ENCODE measurements at regions not wholly inside any gene's neighbourhood (a gene's known extent, or its start where the extent isn't known, plus 50 kb on each side); places are given as distances from the start of the nearest gene placed in this dataset.

DNA sequence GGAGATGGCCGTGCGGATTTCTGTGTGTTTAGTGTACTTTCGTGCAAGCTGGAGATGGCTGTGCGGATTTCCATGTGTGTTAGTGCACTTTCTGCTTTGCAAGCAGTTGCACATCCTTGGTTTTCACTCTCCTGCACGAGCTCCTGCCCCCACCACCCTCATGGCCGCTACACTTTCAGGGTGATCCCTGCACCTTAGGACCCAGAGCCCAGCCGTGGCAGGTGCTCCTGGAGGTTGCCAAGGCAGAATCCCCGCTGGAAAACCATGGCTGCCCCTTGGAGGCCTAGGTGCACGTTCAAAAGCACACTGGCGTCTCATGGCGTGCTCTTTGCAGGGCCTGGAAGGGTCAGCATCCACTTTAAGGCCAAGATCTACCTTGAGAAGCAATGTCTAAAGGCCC lies 311.0 kb upstream of the TNRC6C start:
- no peak overlapping the region for H3K4me3 Mint-ChIP-seq
- H3K27ac Mint-ChIP-seq: no peak overlapping the region
- no peaks in the 10 kb centered on the region for H3K27me3 Mint-ChIP-seq
- peaks cover 27% of the 10 kb centered on the region for H3K4me1 Mint-ChIP-seq (ENCODE audit: low read depth)
- H3K9me3 Mint-ChIP-seq: no peaks in the 10 kb centered on the region
- no peaks in the 10 kb centered on the region for H3K36me3 Mint-ChIP-seq (ENCODE audit: low read depth)

GRCh38 chr17:77649717-77650211 lies 308.7 kb upstream of the TNRC6C start:
- Mint-ChIP-seq H3K4me3 (no peak overlapping the region), H3K9me3 (no peaks in the 10 kb centered on the region), H3K27me3 (no peaks in the 10 kb centered on the region), H3K4me1 (ENCODE audit: low read depth) (peaks cover 21% of the 10 kb centered on the region), H3K27ac (no peak overlapping the region), H3K36me3 (ENCODE audit: low read depth) (no peaks in the 10 kb centered on the region)

- H3K27ac Mint-ChIP-seq: no peak overlapping the region
- H3K27me3 Mint-ChIP-seq: no peaks in the 10 kb centered on the region
- H3K4me1 Mint-ChIP-seq (ENCODE audit: low read depth): peaks cover 6% of the 10 kb centered on the region
These were observed 306.5 kb upstream of the TNRC6C start for GRCh38 chr17:77651988-77652387.

DNA sequence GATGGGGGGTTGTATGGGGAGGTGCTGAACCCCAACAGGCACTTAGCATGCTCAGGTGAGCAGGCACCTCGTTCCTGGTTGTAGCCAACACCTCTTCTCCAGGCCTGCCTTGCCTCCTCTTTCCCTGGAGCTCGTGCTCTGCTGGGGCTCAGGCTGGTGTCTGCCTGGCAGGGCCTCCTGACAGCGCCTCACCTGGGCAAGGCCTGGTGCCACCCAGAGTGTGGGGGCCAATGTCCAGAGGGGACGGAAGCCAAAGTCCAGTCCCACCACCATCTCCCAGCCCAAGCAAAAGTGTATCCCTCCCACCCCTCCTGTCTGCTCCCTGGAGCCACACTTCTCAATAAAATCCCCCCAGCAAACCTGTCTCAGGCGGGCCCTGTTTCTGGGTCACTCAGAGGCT lies 304.2 kb upstream of the TNRC6C start:
- Mint-ChIP-seq H3K27ac (no peak overlapping the region), H3K36me3 (ENCODE audit: low read depth) (no peaks in the 10 kb centered on the region), H3K4me1 (ENCODE audit: low read depth) (peaks cover 6% of the 10 kb centered on the region), H3K9me3 (no peaks in the 10 kb centered on the region), H3K27me3 (no peaks in the 10 kb centered on the region), H3K4me3 (no peak overlapping the region)

More at GRCh38 chr17:77651988-77652387, 306.5 kb upstream of the TNRC6C start:
- H3K4me3 Mint-ChIP-seq: no peak overlapping the region
- H3K36me3 Mint-ChIP-seq (ENCODE audit: low read depth): no peaks in the 10 kb centered on the region
- no peaks in the 10 kb centered on the region for H3K9me3 Mint-ChIP-seq

GRCh38 chr17:77654850-77655249 lies 303.7 kb upstream of the TNRC6C start:
- no peaks in the 10 kb centered on the region for H3K27me3 Mint-ChIP-seq
- no peaks in the 10 kb centered on the region for H3K36me3 Mint-ChIP-seq (ENCODE audit: low read depth)
- no peak overlapping the region for H3K27ac Mint-ChIP-seq
- no peak overlapping the region for H3K4me3 Mint-ChIP-seq
- peaks cover under 1% of the 10 kb centered on the region for H3K4me1 Mint-ChIP-seq (ENCODE audit: low read depth)
- no peaks in the 10 kb centered on the region for H3K9me3 Mint-ChIP-seq

- Mint-ChIP-seq H3K4me3 (no peak overlapping the region), H3K27me3 (no peaks in the 10 kb centered on the region), H3K9me3 (no peaks in the 10 kb centered on the region), H3K27ac (no peak overlapping the region), H3K4me1 (ENCODE audit: low read depth) (no peaks in the 10 kb centered on the region), H3K36me3 (ENCODE audit: low read depth) (no peaks in the 10 kb centered on the region)
These were observed 302.4 kb upstream of the TNRC6C start for GRCh38 chr17:77656054-77656453.

DNA sequence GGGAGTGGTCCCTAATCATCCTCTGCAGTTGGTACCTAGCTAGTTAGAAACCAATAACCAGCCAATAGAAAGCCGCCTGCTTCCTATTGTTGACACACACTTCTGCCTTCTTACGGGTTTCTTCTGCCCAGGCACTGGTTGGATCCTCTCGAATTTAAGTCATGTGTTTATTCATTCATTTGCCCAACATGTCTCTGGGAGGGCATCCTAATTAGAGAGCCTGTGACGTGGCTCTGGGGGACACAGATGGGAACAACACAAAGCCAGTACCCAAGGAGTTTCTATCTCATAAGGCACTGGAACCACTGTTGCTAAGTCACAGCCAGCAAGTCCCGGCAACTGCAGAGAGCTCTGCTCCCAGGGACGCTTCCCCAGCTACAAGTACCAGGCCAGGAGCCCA lies 300.7 kb upstream of the TNRC6C start:
- Mint-ChIP-seq H3K36me3 (ENCODE audit: low read depth) (no peaks in the 10 kb centered on the region), H3K9me3 (no peaks in the 10 kb centered on the region), H3K27me3 (no peaks in the 10 kb centered on the region), H3K4me3 (no peak overlapping the region), H3K27ac (no peak overlapping the region), H3K4me1 (ENCODE audit: low read depth) (no peaks in the 10 kb centered on the region)

- H3K27me3 Mint-ChIP-seq: no peaks in the 10 kb centered on the region
- no peak overlapping the region for H3K27ac Mint-ChIP-seq
- peaks cover 4% of the 10 kb centered on the region for H3K9me3 Mint-ChIP-seq
- H3K4me1 Mint-ChIP-seq (ENCODE audit: low read depth): peaks cover 5% of the 10 kb centered on the region
- H3K36me3 Mint-ChIP-seq (ENCODE audit: low read depth): no peaks in the 10 kb centered on the region
- no peak overlapping the region for H3K4me3 Mint-ChIP-seq
These were observed 298.0 kb upstream of the TNRC6C start for GRCh38 chr17:77660524-77660923.

GRCh38 chr17:77662833-77663232 lies 295.7 kb upstream of the TNRC6C start:
- no peaks in the 10 kb centered on the region for H3K27me3 Mint-ChIP-seq
- H3K9me3 Mint-ChIP-seq: peaks cover 10% of the 10 kb centered on the region
- H3K4me1 Mint-ChIP-seq (ENCODE audit: low read depth): peaks cover 27% of the 10 kb centered on the region

GRCh38 chr17:77664097-77664729 lies 294.3 kb upstream of the TNRC6C start:
- Mint-ChIP-seq H3K4me3 (no peak overlapping the region), H3K4me1 (ENCODE audit: low read depth) (peaks cover 38% of the 10 kb centered on the region), H3K27me3 (no peaks in the 10 kb centered on the region), H3K27ac (no peak overlapping the region), H3K9me3 (peaks cover 20% of the 10 kb centered on the region), H3K36me3 (ENCODE audit: low read depth) (peaks cover 15% of the 10 kb centered on the region)

More at GRCh38 chr17:77662833-77663232, 295.7 kb upstream of the TNRC6C start:
- Mint-ChIP-seq H3K4me3 (no peak overlapping the region), H3K27ac (no peak overlapping the region), H3K36me3 (ENCODE audit: low read depth) (peaks cover 5% of the 10 kb centered on the region)

DNA sequence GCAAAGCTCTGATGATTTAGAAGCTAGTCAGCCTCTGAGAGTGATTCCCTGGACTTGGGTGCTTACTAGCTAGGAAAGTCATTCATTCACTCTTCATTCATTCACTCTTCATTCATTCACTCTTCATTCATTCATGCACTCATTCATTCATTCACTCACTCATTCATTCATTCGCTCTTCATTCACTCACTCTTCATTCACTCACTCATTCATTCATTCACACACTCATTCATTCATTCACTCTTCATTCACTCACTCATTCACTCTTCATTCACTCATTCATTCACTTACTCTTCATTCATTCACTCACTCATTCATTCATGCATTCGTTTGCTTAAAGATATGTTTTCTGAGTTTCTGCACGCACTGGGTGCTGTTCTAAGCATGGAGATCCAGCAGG lies 292.7 kb upstream of the TNRC6C start:
- peaks cover 20% of the 10 kb centered on the region for H3K9me3 Mint-ChIP-seq
- peaks cover 44% of the 10 kb centered on the region for H3K4me1 Mint-ChIP-seq (ENCODE audit: low read depth)
- no peaks in the 10 kb centered on the region for H3K27me3 Mint-ChIP-seq
- H3K27ac Mint-ChIP-seq: peak overlapping the region; percentile 96
- H3K36me3 Mint-ChIP-seq (ENCODE audit: low read depth): peaks cover 20% of the 10 kb centered on the region
- peak overlapping the region; percentile 88 for H3K4me3 Mint-ChIP-seq

GRCh38 chr17:77666462-77666861 lies 292.0 kb upstream of the TNRC6C start:
- Mint-ChIP-seq H3K27me3 (no peaks in the 10 kb centered on the region), H3K36me3 (ENCODE audit: low read depth) (peaks cover 20% of the 10 kb centered on the region), H3K4me3 (peak overlapping the region; percentile 88), H3K4me1 (ENCODE audit: low read depth) (peaks cover 44% of the 10 kb centered on the region), H3K27ac (peak overlapping the region; percentile 96), H3K9me3 (peaks cover 20% of the 10 kb centered on the region)

DNA sequence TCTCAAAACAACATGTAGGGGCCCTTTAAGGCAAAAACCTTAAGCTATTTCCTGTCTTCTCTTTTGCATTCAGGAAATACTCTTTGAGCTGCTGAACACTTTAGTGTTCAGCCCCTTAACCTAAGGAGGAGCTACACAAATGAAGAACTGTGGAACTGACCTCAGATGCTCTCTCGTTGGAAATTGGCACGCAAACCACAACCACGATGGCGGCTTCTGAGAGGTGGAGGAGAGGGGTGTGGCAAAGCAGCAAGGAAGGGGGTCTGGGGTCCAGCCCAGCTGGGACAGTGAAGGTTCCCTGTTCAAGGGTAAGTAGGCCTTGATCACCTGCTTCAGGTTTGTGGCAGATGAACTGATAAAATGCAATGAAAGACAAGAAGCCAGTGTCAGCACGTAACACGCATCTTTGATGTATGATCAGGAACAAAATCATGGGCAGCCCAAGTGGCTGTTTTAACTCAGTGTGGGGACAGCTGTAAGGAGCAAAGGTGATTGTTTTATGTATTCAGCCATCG lies 291.6 kb upstream of the TNRC6C start:
- Mint-ChIP-seq H3K4me3 (peak overlapping the region; percentile 88), H3K27me3 (no peaks in the 10 kb centered on the region), H3K27ac (peak overlapping the region; percentile 96), H3K9me3 (peaks cover 20% of the 10 kb centered on the region), H3K4me1 (ENCODE audit: low read depth) (peaks cover 44% of the 10 kb centered on the region), H3K36me3 (ENCODE audit: low read depth) (peaks cover 20% of the 10 kb centered on the region)

DNA sequence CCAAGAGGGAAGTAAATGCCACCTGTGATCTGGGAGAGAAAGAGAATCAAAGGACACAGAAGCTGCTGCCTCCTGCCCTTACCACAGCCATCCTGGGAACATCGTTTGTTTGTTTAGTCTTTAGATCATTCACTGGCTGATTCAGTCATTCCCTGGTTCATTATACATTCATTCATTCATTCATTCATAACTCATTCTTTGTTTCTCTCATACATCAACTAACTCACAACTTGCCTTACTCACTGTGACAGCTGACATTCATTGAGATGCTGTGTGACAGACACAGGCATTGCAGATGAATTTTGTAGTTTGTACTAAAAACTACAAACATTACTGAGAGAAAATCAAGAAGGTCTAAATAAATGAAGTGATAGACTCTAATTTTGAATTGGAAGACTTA lies 291.0 kb upstream of the TNRC6C start:
- peak overlapping the region; percentile 96 for H3K27ac Mint-ChIP-seq
- H3K4me3 Mint-ChIP-seq: peak overlapping the region; percentile 88
- no peaks in the 10 kb centered on the region for H3K27me3 Mint-ChIP-seq
- H3K4me1 Mint-ChIP-seq (ENCODE audit: low read depth): peaks cover 44% of the 10 kb centered on the region
- H3K9me3 Mint-ChIP-seq: peaks cover 20% of the 10 kb centered on the region
- peaks cover 20% of the 10 kb centered on the region for H3K36me3 Mint-ChIP-seq (ENCODE audit: low read depth)

- Mint-ChIP-seq H3K4me3 (peak overlapping the region; percentile 21), H3K4me1 (ENCODE audit: low read depth) (peaks cover 44% of the 10 kb centered on the region), H3K9me3 (peaks cover 20% of the 10 kb centered on the region), H3K27ac (peak overlapping the region; percentile 67), H3K36me3 (ENCODE audit: low read depth) (peaks cover 20% of the 10 kb centered on the region), H3K27me3 (no peaks in the 10 kb centered on the region)
These were observed 290.0 kb upstream of the TNRC6C start for GRCh38 chr17:77668518-77668917.

DNA sequence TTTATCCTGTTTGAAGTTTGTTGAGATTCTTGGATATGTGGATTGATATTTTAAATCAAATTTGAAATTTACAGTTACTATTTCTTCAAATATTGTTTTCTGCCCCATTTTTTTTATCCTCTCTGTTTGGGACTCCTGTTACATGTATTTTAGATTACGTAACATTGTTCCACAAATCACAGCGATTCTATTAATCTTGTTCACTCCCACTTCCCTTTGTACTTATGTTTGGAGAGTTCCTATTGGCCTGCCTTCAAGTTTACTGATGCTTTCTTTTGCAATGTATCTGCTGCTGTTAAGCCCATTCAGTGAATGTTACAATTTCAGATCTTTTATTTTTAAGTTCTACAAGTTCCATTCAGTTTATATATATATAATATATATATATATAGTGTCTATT lies 288.3 kb upstream of the TNRC6C start:
- Mint-ChIP-seq H3K4me1 (ENCODE audit: low read depth) (peaks cover 42% of the 10 kb centered on the region), H3K27me3 (no peaks in the 10 kb centered on the region), H3K36me3 (ENCODE audit: low read depth) (peaks cover 20% of the 10 kb centered on the region), H3K27ac (no peak overlapping the region), H3K9me3 (peaks cover 18% of the 10 kb centered on the region), H3K4me3 (no peak overlapping the region)

All from stimulated activated naive CD8-positive, alpha-beta T cell treated with anti-CD3 and anti-CD28 coated beads, Interleukin-15, Interleukin-2, amounts not matched to agents 100 ng/mL and 50 ng/mL, for 24 hours (primary cell).